Body of pancreas (tissue), 4 donors: ENCODE measurements at regions not wholly inside any gene's neighbourhood (a gene's known extent, or its start where the extent isn't known, plus 50 kb on each side); places are given as distances from the start of the nearest gene placed in this dataset.

ENCODE experiments used
- ATAC-seq: fragments of 150-250 bp; one replicate; pipeline ENCODE4 v1.9.1; 2016
- DNase-seq, 4 donors: peaks; one replicate each; pipeline ENCODE4 v3.0.0-alpha.2; 2019
- H3K27ac ChIP-seq, 4 donors: fragments of 200-600 bp; sonication (generic); 1 replicate in 3 of 4; 2 replicates in 1 of 4; pipeline versions ENCODE4 v1.5.1 to v1.6.1; 2016 to 2019; ENCODE audit warnings: mild to moderate bottlenecking in 1 of 4, mixed read lengths in 1 of 4, moderate library complexity in 1 of 4
- H3K27me3 ChIP-seq, 2 donors: fragments of 200-600 bp; sonication (generic); one replicate each; pipeline ENCODE4 v1.6.0; 2016; ENCODE audit warnings: mild to moderate bottlenecking in 1 of 2
- H3K36me3 ChIP-seq, 2 donors: fragments of 200-600 bp; sonication (generic); replicated peaks in 1 of 2; 2 replicates each; pipeline ENCODE4 v1.5.1; 2016; ENCODE audit warnings: low read depth in 2 of 2; ENCODE audit not compliant: insufficient read depth in 1 of 2
- H3K4me1 ChIP-seq: fragments of 200-600 bp; sonication (generic); one replicate; pipeline ENCODE4 v1.6.0; 2016
- H3K4me3 ChIP-seq, 2 donors: fragments of 200-600 bp; sonication (generic); 1 replicate in 1 of 2; 2 replicates in 1 of 2; pipeline ENCODE4 v1.5.1; 2016 to 2019
- H3K9me3 ChIP-seq, 3 donors: fragments of 200-600 bp; sonication (generic); 1 replicate in 2 of 3; 2 replicates in 1 of 3; pipeline ENCODE4 v1.5.1; 2016
- CTCF ChIP-seq, 7 experiments: fragments of 450-650 bp in 4 of 7; fragments of 200-600 bp in 3 of 7; sonication (generic) in 3 of 7; IDR thresholded peaks; one replicate each; pipeline ENCODE4 v1.5.1; 2016 to 2019; ENCODE audit warnings: antibody characterized with exemption in 7 of 7
- POLR2A ChIP-seq, 3 donors: fragments of 450-650 bp; IDR thresholded peaks; one replicate each; pipeline ENCODE4 v1.6.1; 2016; ENCODE audit warnings: antibody characterized with exemption in 3 of 3, mild to moderate bottlenecking in 2 of 3
- WGBS, 2 donors: methylation state at CpG; one replicate each; pipeline ENCODE4 v1.1.5; 2017; 5-methylcytosine and 5-hydroxymethylcytosine counted together
- intact Hi-C: fragments of 100-400 bp; cut with DNase I; formaldehyde crosslinking; loops from one replicate; pipeline ENCODE4 v1.15.1; 2023

- ATAC-seq = no peak
- Histone ChIP-seq H3K4me1 (no peaks in the 10 kb centered on the region), H3K27me3 (peaks cover 0 to 5% of the 10 kb centered on the region in 2 donors), H3K27ac (no peak overlapping the region), H3K4me3 (no peak overlapping the region), H3K36me3 (no peaks in the 10 kb centered on the region), H3K9me3 (no peaks in the 10 kb centered on the region)
- DNase-seq = no peak
- 80% methylated on average over 14 of the region's 14 CpGs for WGBS, 2 donors
- intact Hi-C loops = no loop called here
- TF ChIP-seq CTCF (IDR thresholded peaks at IDR 0.05) (no peak), POLR2A (IDR thresholded peaks at IDR 0.05) (no peak)
Observed at GRCh38 chr10:4024516-4025245, 239.7 kb upstream of the KLF6 start.

GRCh38 chr10:4024027-4024426 lies 239.0 kb upstream of the KLF6 start:
- DNase-seq = no peak
- H3K4me3 ChIP-seq = no peak overlapping the region

GRCh38 chr10:4022473-4022872 lies 237.5 kb upstream of the KLF6 start:
- Histone ChIP-seq H3K4me1 (no peaks in the 10 kb centered on the region), H3K27ac (no peak overlapping the region), H3K9me3 (no peaks in the 10 kb centered on the region), H3K36me3 (no peaks in the 10 kb centered on the region), H3K27me3 (peaks cover 0 to 5% of the 10 kb centered on the region in 2 donors), H3K4me3 (no peak overlapping the region)
- intact Hi-C loops = no loop called here
- TF ChIP-seq POLR2A (IDR thresholded peaks at IDR 0.05) = no peak
- no peak for TF ChIP-seq CTCF (IDR thresholded peaks at IDR 0.05)
- no peak for DNase-seq
- WGBS, 2 donors = 71 to 78% methylated on average over 7 of the region's 7 CpGs
- no peak for ATAC-seq

More at GRCh38 chr10:4024027-4024426, 239.0 kb upstream of the KLF6 start:
- TF ChIP-seq CTCF (IDR thresholded peaks at IDR 0.05) = no peak
- no peak for TF ChIP-seq POLR2A (IDR thresholded peaks at IDR 0.05)
- no peak for ATAC-seq
- no peaks in the 10 kb centered on the region for H3K36me3 ChIP-seq
- H3K27me3 ChIP-seq = peaks cover 0 to 5% of the 10 kb centered on the region in 2 donors
- no peak overlapping the region for H3K27ac ChIP-seq
- no peaks in the 10 kb centered on the region for H3K9me3 ChIP-seq
- WGBS, 2 donors = 83 to 84% methylated on average over 17 of the region's 17 CpGs
- intact Hi-C loops = no loop called here
- no peaks in the 10 kb centered on the region for H3K4me1 ChIP-seq

DNA sequence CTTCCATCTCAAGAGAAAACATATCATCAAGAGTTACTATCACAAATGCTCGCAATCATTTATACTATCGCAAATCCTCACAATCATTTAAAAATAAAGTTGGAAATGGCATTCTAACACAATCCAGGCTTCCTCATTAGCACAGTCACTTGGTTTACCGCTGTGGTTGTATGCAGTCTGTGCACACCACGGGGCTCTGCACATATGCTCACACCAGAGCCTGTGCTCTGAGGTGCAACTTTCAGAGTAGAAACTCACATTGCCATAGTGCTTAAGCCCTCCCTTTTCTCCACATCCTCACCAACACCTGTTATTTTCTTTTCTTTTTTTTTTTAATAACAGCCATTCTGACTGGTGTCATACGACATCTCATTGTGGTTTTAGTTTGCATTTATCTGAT lies 235.6 kb upstream of the KLF6 start:
- ATAC-seq = no peak
- DNase-seq = no peak
- Histone ChIP-seq H3K9me3 (no peaks in the 10 kb centered on the region), H3K4me1 (no peaks in the 10 kb centered on the region), H3K27me3 (peaks cover 0 to 5% of the 10 kb centered on the region in 2 donors), H3K27ac (no peak overlapping the region), H3K4me3 (no peak overlapping the region), H3K36me3 (no peaks in the 10 kb centered on the region)
- 81 to 89% methylated on average over 5 of the region's 5 CpGs for WGBS, 2 donors
- TF ChIP-seq POLR2A (IDR thresholded peaks at IDR 0.05) (no peak), CTCF (IDR thresholded peaks at IDR 0.05) (no peak)
- intact Hi-C loops = no loop called here

- no peak overlapping the region for H3K27ac ChIP-seq
- WGBS, 2 donors = 71 to 72% methylated on average over 4 of the region's 4 CpGs
- no peaks in the 10 kb centered on the region for H3K36me3 ChIP-seq
- intact Hi-C loops = no loop called here
- DNase-seq (peak in 1 of 4 donors; percentile 11), ATAC-seq (no peak)
- no peaks in the 10 kb centered on the region for H3K4me1 ChIP-seq
- TF ChIP-seq CTCF (IDR thresholded peaks at IDR 0.05) = no peak
- no peak for TF ChIP-seq POLR2A (IDR thresholded peaks at IDR 0.05)
- no peaks in the 10 kb centered on the region for H3K27me3 ChIP-seq
- no peak overlapping the region for H3K4me3 ChIP-seq
- H3K9me3 ChIP-seq = no peaks in the 10 kb centered on the region
Observed at GRCh38 chr10:4018054-4018511, 233.1 kb upstream of the KLF6 start.
